Left kidney (tissue), 1 donor: ENCODE measurements at regions not wholly inside any gene's neighbourhood (a gene's known extent, or its start where the extent isn't known, plus 50 kb on each side); places are given as distances from the start of the nearest gene placed in this dataset.

Source experiments
- DNase-seq: peaks from one replicate; pipeline ENCODE4 v3.0.0-alpha.2; 2013

DNA sequence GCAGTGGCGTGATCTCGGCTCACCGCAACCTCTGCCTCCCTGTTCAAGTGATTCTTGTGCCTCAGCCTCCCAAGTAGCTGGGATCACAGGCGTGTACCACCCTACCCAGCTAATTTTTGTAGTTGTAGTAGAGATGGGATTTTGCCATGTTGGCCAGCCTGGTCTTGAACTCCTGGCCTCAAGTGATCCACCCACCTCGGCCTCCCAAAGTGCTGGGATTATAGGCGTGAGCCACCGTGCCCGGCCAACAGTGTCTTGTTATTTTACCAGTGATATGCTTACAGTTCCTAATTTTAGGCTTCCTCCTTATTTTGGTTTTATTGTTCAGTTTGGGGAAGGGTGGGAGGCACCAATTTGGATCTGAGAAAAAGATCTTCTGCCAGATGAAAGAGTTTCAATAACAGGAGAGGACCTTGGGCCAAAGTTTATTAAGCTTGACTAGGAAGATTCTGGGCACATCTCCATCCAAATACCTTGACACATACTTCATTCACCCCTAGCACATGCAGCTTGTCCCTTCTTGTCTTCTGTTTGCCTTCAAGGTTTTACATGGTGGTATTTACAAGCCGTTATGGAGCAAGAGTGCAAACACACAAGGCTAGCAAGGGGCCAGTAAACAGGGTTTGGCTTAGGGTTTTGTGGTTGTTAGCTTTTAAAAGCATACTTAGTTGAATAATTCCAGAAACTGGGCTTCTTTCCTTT, 168.1 kb upstream of the DMRT1 start:
- no peak for DNase-seq

DNA sequence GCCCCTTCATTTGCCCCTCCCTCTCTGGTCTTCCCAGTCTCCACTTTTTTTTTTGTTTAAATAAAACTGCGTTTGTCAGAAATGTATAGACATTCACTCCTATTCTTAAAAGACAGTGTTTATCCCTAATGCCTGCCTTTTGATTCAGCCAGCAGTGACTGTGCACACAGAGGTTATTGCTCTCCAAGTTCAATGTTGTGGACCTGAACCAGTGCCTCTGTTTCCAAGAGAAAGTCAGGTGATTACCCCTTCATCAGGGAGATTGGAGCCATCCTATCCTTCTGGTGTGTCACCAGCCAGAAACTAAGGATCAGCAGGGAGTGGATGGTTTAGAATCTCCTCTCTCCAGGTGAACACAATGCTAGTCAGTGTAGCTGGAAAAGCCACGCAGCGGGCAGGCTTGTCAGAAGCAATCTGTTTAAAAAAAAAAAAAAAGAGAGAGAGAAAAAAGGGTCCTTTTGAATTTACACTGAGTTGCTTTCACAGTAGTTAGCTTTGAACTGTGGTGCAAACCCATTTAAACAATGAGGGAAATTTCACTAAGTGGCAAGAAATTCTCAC, 167.5 kb upstream of the DMRT1 start:
- no peak for DNase-seq

DNA sequence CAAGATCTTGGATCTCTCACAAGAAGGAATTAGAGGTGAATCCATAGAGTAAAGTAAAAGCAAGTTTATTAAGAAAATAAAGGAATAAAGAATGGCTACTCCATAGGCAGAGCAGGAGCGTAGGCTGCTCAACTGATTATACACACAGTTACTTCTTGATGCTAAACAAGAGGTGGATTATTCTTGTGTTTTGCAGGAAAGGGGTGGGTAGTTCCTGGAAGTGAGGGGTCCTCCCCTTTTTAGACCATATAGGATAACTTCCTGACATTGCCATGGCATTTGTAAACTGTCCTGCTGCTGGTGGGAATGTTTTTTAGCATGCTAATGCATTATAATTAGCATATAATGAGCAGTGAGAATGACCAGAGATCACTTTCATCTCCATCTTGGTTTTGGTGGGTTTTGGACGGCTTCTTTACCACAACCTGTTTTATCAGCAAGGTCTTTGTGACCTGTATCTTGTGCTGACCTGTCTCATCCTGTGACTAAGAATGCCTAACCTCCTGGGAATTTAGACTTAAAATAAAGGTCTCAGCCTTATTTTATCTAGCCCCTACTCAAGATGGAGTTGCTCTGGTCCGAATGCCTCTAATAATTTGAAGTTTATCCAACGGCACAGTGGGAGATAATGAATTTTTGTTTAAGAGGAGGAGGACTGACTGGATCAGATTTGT, 165.7 kb upstream of the DMRT1 start:
- DNase-seq, result no peak

DNA sequence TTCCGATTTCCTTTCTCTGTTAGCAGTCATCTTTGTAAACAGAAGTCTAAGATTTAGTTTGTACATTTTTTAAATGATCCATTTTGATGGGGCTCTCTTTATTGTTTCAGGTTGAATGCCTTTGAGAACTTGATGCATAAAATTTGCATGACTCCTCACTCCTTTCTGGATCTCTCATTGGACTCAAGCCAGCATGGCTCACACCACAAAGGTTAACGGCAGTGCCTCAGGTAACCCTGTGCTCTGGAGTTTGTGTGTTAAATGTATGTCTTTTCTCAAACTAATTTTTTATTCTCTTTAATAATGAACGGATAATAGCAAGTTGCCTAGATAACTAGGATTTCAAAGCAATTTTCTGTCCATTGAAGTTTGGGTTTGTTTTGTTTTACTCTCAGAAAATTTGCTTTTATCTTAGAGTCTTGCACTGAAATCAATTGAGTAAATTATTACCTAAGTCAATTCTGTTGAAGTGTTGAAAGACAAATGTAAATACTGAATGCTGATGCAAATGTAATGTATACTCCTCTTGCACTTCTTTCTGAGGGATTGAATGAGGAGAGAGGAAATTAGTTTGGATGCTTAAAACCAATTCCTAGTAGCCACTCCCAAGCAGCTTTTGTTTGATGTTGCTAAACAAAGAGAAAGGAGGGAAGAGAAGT, 164.6 kb upstream of the DMRT1 start:
- no peak for DNase-seq

DNA sequence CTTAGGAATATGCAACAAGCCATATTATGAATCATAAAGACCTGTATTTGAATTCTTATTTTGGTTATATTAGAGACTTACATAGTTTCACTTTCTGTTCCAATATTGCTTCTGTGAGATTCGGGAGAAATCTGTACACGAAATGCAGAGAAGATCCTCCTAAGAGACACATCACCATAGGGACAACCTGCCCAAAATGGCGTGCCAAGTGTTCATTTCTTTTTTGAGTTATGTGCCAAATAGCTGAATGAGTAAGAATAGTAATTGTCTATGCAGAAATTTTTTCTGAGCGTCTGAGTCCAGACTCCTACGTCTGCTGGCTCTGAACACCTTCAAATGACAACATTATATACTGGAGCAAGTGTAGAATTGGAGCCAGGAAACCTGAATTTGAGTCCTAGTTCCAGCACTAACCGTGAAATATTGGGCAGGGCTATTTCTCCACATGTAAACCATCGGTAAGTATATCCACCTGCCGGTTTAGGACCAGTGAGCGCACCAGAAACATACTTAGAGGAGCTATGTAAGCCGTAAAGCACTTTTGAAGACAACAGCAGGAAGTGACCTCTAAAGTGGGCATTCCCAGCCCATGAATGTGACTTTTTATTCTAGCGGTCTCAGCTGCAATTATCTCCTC, 163.9 kb upstream of the DMRT1 start:
- DNase-seq, result no peak

DNA sequence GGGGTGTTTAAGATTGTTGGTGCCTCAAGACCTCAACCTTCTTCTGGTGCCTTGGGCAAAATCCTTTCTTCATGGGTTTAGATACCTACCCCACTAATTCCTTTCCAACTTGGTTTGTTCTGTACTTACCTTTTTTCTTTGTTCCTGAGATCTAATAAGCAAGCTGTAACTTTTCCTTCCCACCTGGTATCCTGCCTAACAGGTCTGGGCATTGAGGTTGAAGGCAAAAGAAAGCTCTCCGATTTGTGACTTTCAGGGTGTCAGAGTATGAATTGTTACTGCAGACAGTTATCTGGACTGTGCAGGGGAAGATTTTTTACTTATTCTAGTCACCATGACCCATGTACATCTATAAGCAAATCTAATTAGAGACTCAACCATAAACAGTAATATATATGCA, 162.6 kb upstream of the DMRT1 start:
- no peak for DNase-seq

DNA sequence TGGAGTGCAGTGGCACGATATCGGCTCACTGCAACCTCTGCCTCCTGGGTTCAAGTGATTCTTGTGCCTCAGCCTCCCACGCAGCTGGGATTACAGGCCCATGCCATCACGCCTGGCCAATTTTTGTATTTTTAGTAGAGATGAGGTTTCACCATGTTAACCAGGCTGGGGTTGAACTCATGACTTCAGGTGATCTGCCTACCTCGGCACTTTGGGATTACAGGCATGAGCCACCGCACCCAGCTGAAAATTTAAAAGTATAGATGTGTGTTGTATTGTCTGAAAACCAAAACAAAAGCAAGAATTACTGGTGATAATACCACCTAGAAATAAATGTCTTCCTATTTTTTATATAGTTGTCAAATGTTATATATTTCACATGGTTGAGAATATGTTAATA, 162.0 kb upstream of the DMRT1 start:
- DNase-seq, result no peak

DNA sequence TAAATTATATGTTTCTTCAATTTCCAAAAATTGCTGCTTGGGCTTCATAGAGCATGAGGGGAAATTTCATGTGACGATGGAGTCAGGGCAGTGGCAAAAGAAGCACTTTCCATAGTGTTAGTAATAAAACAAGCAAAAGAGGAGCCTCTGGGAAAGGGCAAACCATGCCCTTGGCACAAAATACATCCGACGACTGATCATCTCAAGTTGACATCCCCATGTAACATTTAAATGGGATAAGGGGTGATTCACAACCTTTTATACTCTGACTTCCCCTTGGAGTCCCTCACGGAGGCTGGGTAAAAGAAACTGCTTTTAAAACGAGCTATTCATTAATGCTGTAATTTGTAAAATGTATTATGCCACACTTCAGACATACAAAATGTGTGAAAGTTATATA, 161.4 kb upstream of the DMRT1 start:
- DNase-seq, result no peak

DNA sequence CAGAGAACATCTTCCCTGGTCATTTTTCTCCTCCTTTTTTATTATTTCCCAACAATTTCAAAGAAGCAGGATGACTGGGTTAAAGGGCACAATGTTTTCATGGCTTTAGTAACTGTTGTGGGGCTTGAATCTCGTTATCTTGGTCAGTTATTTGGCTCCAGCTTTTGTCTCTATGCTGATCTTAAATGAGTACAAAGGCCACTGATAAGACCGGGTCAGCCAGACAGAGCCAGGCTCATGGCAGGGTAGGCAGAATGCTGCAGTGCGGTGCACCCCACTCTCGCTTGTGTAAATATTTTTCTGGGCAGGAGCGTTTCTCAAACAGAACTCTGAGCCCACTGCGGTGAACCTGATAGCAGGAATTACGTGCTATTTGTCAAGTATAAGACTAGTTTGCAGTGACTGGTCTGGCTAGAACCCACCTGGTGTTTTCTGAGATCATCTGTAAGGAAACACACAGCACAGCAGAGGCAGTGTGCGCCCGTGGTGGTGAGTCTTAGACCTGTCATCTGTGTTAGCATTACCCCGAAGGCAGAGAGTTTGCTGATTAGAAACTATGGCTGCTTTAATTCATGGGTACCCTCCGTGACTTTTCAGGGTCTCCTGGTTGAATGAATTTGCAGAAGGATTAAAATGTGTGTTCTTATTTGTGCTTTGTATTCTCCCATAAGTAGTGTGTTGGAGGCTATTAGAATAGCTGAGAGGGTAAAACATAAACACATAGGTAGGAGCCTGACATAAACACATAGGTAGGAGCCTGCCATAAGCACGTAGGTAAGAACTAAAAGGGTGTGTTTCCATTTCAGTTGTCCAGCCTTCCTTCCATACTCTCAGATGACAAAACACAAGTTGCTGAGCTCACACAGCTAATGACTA, 158.6 kb upstream of the DMRT1 start:
- no peak for DNase-seq

DNA sequence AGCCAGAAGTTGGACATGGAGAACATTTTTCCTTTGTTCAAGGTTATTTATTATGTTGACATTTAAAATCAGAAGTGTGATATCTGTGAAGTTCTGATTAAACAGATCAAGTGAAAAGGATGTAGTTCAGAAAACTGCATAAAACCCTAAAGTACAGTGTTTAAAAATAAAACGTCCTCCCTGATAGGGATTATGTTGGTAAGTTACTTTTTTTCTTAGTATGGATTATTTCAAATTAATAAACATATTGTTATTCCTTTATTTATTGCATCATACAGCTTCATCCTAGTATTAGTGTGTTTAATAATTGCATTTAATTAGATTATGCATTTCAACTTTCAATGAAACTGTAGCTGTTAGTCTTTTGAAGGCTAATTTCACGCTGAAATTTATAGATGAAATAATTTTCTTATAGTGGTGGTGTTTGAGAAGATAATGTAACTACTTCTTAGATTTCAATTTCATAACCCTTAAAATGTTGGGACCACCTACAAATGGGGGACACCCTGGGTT, 157.9 kb upstream of the DMRT1 start:
- DNase-seq, result no peak

DNA sequence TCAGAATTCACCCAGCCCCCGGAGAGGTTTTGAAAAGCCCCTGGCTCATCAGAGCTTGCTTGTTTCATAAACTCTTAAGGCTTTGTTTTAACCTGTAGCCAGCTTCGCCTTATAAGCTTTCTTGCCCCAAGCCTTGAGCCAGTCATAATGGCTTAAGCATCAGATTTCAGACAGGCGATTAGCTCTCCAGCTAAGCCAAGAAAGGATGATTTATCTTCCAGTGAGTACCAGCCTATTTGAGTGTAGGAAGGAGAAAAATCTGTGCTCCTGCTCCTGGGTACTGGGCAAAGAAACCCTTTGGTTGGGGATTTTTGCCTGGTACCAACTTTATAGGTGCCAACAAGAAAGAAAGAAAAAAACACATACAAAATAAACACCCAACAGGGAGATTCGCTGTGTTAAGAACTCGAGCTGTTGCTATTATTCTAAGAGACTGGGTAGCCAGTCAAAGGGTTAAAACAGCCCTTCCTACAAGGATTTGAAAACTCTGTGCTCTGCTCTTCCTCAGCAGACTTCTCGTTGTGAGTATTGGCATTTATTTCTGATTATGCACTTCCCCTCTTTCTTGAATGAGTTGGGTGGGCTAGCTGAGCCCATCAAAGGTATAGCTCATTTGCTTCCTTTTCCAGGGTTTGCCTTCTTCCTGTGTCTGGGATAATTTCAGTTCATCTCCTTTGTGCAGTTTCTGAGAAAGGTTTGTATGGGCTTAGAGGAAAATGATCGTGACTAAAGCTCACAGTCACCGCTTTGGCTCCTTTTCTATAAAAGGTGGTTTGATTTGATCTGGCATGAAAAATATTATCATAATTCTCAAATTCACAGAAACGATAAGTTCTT, 157.2 kb upstream of the DMRT1 start:
- peak; percentile 74 for DNase-seq

DNA sequence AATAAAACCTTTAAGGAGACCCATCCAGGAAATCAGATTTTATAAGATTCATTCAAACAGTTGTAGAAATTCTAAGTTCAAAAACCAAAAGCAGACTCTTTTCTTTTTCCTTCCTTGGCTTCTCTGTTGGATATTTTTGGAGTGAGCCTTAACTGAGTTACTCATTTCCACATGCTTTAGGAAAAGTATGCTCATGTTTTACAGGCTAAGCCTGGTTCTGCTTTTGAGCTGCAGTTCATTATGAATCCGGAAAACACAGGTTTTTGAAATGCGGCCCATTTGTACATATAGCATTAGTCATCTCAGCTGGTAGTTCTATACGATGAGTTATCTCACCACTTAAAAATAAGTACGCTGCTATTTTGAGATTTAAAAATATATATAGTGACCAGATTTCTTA, 156.6 kb upstream of the DMRT1 start:
- no peak for DNase-seq

DNA sequence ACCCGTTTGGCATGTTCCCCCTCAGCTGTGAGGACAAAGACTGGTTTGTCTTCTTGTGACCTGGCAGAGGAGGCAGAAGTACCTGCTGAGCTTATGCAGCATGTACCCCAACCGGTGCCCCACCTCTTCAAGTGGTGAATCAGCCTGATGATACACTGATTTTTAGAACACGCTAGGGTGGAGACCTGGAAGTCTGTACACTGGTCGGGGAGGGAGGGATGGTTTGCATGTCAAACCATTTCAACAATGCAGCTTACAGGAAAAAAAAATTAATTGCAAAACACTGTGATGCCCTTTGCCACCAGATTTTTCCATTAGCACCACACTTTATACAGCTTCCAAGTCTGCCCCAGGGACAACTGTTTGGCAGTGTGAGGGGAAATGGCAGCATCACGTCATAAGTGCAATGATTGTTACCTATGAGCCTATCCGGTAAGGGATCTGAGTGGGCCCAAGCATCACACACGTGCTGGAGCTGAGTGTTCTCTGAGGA, 155.1 kb upstream of the DMRT1 start:
- DNase-seq, result no peak

DNA sequence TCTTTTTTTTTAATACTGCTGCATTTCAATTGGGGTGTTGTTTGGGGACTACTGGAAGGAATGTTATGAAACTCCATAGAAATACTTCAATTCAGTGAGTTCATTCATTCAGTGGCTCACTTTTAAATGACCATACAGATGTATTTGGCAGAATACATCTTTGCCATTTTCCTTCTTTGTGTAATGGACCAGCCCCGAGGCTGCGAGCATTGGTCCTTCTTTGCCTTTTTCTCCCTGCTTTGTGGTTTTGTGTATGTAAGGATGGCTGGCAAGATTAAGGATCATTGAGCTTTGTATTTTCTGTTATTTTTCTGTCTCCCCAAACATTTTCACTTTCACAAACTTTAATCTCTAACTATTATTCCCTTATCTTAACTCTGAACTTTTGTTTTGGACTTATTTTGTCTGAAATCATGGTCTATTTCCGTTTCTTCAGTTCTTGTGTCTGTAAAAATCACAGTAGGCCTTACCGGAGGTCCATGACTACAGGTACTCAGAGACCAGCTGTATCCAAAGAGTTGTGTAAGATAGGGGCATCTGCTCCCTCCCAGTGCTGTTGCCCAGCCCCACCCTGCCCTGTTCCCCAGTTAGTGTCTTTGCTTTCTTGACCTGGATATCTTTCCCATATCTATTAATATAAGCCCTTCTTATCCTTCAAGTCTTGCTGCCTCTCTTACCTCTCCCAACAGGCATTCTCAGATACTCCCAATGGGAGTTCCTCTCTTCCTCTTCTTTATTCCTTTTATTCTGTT, 154.3 kb upstream of the DMRT1 start:
- no peak for DNase-seq

DNA sequence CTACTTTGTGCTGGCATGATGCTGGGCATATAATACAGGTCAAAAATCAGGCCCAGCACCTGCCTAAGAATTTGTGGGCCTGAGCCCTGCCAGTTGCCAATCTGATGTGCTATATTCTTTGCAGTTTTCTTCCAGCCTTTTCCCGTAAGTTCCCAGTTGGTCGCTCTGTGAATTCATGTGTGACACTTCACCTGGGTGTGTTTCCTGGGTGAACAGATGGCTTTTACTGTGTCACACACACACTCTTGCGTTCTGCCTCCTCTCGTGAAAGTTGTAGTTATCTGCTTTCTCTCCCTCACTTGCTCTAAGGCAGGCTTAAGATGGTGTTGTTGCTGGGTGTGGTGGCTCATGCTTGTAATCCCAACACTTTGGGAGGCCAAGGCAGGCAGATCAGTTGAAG, 153.5 kb upstream of the DMRT1 start:
- DNase-seq, result no peak

DNA sequence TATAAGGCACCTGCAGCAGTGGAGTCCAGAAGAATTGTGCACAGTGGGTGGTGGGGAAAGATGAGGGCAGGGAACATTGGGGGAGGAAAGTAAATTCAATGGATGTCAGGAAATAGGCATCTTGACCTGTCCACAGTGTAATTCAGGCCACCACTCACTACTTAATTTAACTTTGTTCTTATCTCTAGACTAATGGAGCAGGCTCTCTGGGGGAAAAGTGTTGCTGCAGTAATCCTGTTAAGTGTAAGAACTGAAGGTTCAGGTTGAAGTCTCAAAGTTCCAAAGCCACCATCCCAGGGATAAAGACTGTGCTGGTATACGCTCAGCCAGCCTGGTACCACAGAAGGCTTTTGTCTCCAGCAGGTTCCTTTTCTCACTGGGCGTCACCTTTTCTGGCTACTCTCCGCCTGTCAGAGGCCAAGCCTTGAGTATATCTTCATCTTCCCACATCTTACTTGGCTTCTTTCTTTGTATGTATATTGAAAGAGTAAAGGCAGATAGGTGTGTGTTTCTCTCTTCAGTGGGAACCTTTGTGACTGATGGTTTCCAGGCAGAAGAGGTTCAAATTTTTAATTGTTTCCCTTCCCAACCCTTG, 150.9 kb upstream of the DMRT1 start:
- no peak for DNase-seq

DNA sequence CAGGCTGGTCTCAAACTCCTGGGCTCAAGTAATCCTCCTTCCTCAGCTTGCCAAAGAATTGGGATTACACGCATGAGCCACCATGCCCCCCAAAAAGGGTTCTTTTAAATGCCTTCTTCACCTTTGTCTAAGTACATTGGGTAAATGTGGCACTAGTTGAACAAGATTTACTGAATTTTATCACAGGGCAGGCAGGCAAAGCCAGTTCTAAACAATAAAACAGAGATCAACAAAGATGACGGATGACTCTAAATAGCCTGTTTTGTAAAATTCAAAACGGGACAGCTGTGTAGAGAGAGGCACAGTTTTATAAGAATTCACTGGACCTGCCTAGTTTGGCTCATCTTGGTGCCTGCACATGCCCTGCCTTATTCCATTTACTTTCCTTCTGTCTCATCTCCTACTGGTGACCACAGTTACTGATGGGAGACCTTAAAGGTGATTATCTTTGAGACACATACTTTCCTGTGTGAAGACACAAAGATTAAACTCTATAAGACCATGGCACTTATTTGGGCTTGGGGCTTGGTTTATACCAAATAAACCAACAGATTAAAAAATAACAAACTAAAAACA, 149.6 kb upstream of the DMRT1 start:
- no peak for DNase-seq

DNA sequence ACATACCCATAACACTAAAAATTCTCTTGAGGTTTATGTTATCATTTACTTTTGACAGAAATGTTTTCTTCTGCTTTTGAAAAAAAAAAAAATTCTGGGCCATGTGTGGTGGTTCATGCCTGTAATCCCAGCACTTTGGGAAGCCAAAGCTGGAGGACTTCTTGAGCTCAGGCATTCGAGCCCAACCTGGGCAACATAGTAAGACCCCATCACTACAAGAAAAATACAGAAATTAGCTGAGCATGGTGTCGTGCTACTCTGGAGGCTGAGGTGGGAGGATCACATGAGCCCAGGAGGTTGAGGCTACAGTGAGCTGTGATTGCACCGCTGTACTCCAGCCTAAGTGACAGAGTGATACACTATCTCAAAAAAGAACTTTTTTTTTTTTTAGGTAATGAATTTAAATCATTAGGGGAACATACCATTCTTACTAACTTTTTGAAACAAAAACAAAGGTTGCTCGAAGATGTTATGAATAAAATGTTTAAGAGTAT, 148.8 kb upstream of the DMRT1 start:
- DNase-seq, result no peak
